Forelimb muscle (tissue), 1 donor: ENCODE measurements at regions not wholly inside any gene's neighbourhood (a gene's known extent, or its start where the extent isn't known, plus 50 kb on each side); places are given as distances from the start of the nearest gene placed in this dataset.

Source experiments
- DNase-seq: peaks from one replicate; pipeline ENCODE4 v3.0.0-alpha.2; 2013; ENCODE audit warnings: low read depth

- DNase-seq = no peak
These were observed 1794.0 kb upstream of the PCDH7 start for GRCh38 chr4:28926156-28926555.

- DNase-seq = no peak
These were observed 1777.5 kb upstream of the PCDH7 start for GRCh38 chr4:28942631-28943030.

GRCh38 chr4:28947374-28947773 lies 1772.8 kb upstream of the PCDH7 start:
- DNase-seq = no peak

- DNase-seq = no peak
These were observed 1771.7 kb upstream of the PCDH7 start for GRCh38 chr4:28948501-28948900.

GRCh38 chr4:28966982-28967381 lies 1753.2 kb upstream of the PCDH7 start:
- DNase-seq = no peak

- no peak for DNase-seq
These were observed 1746.4 kb upstream of the PCDH7 start for GRCh38 chr4:28973587-28974350.

- DNase-seq = no peak
These were observed 1743.8 kb upstream of the PCDH7 start for GRCh38 chr4:28976369-28976768.

GRCh38 chr4:29002151-29002550 lies 1718.0 kb upstream of the PCDH7 start:
- DNase-seq = no peak

- no peak for DNase-seq
These were observed 1714.3 kb upstream of the PCDH7 start for GRCh38 chr4:29005838-29006237.

- DNase-seq = no peak
These were observed 1710.3 kb upstream of the PCDH7 start for GRCh38 chr4:29009908-29010307.

GRCh38 chr4:29013341-29013740 lies 1706.8 kb upstream of the PCDH7 start:
- no peak for DNase-seq

GRCh38 chr4:29014555-29014954 lies 1705.6 kb upstream of the PCDH7 start:
- no peak for DNase-seq

GRCh38 chr4:29033703-29034102 lies 1686.5 kb upstream of the PCDH7 start:
- DNase-seq = no peak

GRCh38 chr4:29037501-29037900 lies 1682.7 kb upstream of the PCDH7 start:
- no peak for DNase-seq

- peak; percentile 44 for DNase-seq
These were observed 1676.8 kb upstream of the PCDH7 start for GRCh38 chr4:29043411-29043810.

GRCh38 chr4:29046186-29046585 lies 1674.0 kb upstream of the PCDH7 start:
- peak; percentile 70 for DNase-seq

- peak; percentile 61 for DNase-seq
These were observed 1673.4 kb upstream of the PCDH7 start for GRCh38 chr4:29046781-29047180.

GRCh38 chr4:29047341-29048041 lies 1672.7 kb upstream of the PCDH7 start:
- DNase-seq = no peak

- no peak for DNase-seq
These were observed 1668.7 kb upstream of the PCDH7 start for GRCh38 chr4:29051381-29051965.

GRCh38 chr4:29052266-29052665 lies 1667.9 kb upstream of the PCDH7 start:
- DNase-seq = no peak

GRCh38 chr4:29058531-29058930 lies 1661.6 kb upstream of the PCDH7 start:
- no peak for DNase-seq

GRCh38 chr4:29066861-29067260 lies 1653.3 kb upstream of the PCDH7 start:
- no peak for DNase-seq

- no peak for DNase-seq
These were observed 1646.6 kb upstream of the PCDH7 start for GRCh38 chr4:29073571-29073970.
